ENCODE measurements at regions not wholly inside any gene's neighbourhood (a gene's known extent, or its start where the extent isn't known, plus 50 kb on each side); places are given as distances from the start of the nearest gene placed in this dataset.
"Not testable (repeated sequence)": the region's sequence is repeated elsewhere in the genome, so short reads cannot be mapped to it uniquely, and the experiment has no call there.

DNA sequence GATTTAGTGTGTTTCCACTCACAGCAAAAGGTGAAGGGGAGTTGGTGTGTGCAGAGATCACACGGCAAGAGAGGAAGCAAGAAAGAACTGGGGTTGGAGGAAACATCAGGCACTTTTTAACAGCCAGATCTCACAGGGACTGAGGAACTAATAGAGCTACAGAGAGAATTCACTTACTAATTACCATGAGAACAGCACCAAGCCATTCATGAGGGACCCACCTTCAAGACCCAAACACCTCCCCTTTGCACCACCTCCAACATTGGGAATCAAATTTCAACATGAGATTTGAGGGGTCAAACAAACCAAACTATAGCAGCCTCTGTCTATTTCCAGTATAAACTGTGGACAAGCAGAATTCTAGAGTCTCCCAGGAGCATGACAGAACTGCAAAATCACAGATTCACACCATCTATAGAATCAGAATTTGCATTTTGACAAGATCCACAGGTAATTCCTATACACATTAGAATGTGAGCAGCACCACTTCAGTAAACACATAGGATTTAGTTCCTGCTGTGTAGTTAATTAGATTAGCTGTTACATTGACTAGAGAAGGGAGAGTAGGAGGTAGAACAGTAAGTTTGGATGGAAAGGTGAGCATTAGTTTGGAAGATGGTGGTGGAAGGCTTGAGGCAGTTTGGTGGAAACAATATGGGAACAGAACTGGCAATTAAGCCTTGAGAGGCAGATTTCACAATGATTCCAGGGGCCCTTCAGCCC, 311.7 kb downstream of the NSUN3 start:
- Histone ChIP-seq H3K9me3 (ENCODE audit: control insufficient read depth, low read depth, low read length) (no peaks in the 10 kb centered on the region), H3K4me3 (ENCODE audit: control insufficient read depth in 2 of 3, extremely low read depth in 1 of 3, insufficient read depth in 2 of 3, low read depth in 1 of 3, low read length in 3 of 3) (no peak overlapping the region), H3K27ac (ENCODE audit: control insufficient read depth, insufficient read depth, low read length) (no peak overlapping the region), H3K4me2 (ENCODE audit: control insufficient read depth, extremely low read depth, insufficient read depth, low read depth, low read length) (no peak overlapping the region), H3K27me3 (ENCODE audit: control insufficient read depth, extremely low read depth, insufficient read depth, low read length) (no peaks in the 10 kb centered on the region), H3K4me1 (ENCODE audit: control insufficient read depth, extremely low read depth, insufficient read depth, low read length) (no peaks in the 10 kb centered on the region), H3K9me1 (ENCODE audit: control insufficient read depth, extremely low read depth, insufficient read depth, low read length) (no peaks in the 10 kb centered on the region), H4K20me1 (ENCODE audit: control insufficient read depth, extremely low read depth, insufficient read depth, low read length) (no peaks in the 10 kb centered on the region), H3K36me3 (ENCODE audit: control insufficient read depth in 2 of 2, extremely low read depth in 1 of 2, insufficient read depth in 2 of 2, low read length in 2 of 2) (no peaks in the 10 kb centered on the region), H3K9ac (ENCODE audit: control insufficient read depth, extremely low read depth, insufficient read depth, low read length) (no peak overlapping the region), H2AFZ (ENCODE audit: control insufficient read depth, low read length) (no peak overlapping the region), H3K79me2 (ENCODE audit: control insufficient read depth, insufficient read depth, low read length) (no peaks in the 10 kb centered on the region)
- TF ChIP-seq, protein P1, sequence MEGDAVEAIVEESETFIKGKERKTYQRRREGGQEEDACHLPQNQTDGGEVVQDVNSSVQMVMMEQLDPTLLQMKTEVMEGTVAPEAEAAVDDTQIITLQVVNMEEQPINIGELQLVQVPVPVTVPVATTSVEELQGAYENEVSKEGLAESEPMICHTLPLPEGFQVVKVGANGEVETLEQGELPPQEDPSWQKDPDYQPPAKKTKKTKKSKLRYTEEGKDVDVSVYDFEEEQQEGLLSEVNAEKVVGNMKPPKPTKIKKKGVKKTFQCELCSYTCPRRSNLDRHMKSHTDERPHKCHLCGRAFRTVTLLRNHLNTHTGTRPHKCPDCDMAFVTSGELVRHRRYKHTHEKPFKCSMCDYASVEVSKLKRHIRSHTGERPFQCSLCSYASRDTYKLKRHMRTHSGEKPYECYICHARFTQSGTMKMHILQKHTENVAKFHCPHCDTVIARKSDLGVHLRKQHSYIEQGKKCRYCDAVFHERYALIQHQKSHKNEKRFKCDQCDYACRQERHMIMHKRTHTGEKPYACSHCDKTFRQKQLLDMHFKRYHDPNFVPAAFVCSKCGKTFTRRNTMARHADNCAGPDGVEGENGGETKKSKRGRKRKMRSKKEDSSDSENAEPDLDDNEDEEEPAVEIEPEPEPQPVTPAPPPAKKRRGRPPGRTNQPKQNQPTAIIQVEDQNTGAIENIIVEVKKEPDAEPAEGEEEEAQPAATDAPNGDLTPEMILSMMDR (optimal IDR thresholded peaks at IDR 0.05 in 1 of 3, IDR thresholded peaks at IDR 0.05 in 1 of 3, conservative IDR thresholded peaks at IDR 0.05 in 1 of 3; ENCODE audit: extremely low read depth in 1 of 3, insufficient read depth in 2 of 3, low read length in 3 of 3) = no peak
- no peak for TF ChIP-seq EZH2 (IDR thresholded peaks at IDR 0.05; ENCODE audit: low read length)
- dilution Hi-C loops (cut with MboI; ENCODE audit: extremely low pct_ligation_motif_present, low sequenced_read_pairs) = no loop called here
- no peak for FAIRE-seq
- no peak for DNase-seq (ENCODE audit: low read depth, low spot score)

DNA sequence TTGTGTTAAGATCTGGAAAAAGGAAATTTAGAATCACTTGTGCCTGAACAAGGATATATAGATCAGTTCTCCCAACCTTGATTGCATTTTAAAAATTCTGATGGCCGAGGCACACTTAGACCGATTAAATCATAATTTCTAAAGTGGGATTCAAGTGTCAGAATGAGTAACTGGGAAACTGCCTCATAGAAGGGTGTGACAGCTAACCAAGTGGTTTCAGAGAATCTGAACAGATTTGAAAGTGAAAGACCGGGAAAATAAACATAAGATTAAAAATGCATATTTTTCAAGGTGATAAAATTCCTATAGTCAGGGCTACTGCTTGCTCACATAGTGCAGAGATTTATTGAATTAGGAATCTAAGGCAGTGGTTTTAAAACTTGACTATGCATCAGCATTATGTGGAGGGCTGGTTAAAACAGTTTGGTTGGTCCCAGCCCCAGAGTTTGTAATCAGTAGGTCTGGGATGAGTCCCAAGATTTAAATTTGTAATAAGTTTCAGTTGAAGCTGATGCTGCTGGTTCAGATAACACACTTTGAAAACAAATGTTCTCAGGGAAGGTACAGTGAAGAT, 314.3 kb downstream of the NSUN3 start:
- dilution Hi-C loops (cut with MboI; ENCODE audit: extremely low pct_ligation_motif_present, low sequenced_read_pairs); H3K9me3 ChIP-seq (ENCODE audit: control insufficient read depth, low read depth, low read length): not testable (repeated sequence)

DNA sequence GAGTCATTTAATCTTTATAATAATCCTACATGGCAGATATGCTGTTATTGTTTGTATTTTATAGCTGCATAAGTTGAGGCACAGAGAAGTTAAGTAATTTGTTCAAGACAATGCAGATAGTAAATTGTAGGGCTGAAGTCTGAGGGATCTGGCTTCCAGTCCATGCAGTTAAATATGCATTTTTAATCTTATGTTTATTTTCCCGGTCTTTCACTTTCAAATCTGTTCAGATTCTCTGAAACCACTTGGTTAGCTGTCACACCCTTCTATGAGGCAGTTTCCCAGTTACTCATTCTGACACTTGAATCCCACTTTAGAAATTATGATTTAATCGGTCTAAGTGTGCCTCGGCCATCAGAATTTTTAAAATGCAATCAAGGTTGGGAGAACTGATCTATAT, 315.0 kb downstream of the NSUN3 start:
- H3K79me2 ChIP-seq (ENCODE audit: control insufficient read depth, insufficient read depth, low read length); H3K36me3 ChIP-seq (ENCODE audit: control insufficient read depth in 2 of 2, extremely low read depth in 1 of 2, insufficient read depth in 2 of 2, low read length in 2 of 2); H3K9me1 ChIP-seq (ENCODE audit: control insufficient read depth, extremely low read depth, insufficient read depth, low read length); H3K27me3 ChIP-seq (ENCODE audit: control insufficient read depth, extremely low read depth, insufficient read depth, low read length); H3K4me3 ChIP-seq (ENCODE audit: control insufficient read depth in 2 of 3, extremely low read depth in 1 of 3, insufficient read depth in 2 of 3, low read depth in 1 of 3, low read length in 3 of 3); H3K27ac ChIP-seq (ENCODE audit: control insufficient read depth, insufficient read depth, low read length); H3K4me2 ChIP-seq (ENCODE audit: control insufficient read depth, extremely low read depth, insufficient read depth, low read depth, low read length); H2AFZ ChIP-seq (ENCODE audit: control insufficient read depth, low read length); H3K4me1 ChIP-seq (ENCODE audit: control insufficient read depth, extremely low read depth, insufficient read depth, low read length); FAIRE-seq; H3K9me3 ChIP-seq (ENCODE audit: control insufficient read depth, low read depth, low read length); DNase-seq (ENCODE audit: low read depth, low spot score); H3K9ac ChIP-seq (ENCODE audit: control insufficient read depth, extremely low read depth, insufficient read depth, low read length); H4K20me1 ChIP-seq (ENCODE audit: control insufficient read depth, extremely low read depth, insufficient read depth, low read length); dilution Hi-C loops (cut with MboI; ENCODE audit: extremely low pct_ligation_motif_present, low sequenced_read_pairs): not testable (repeated sequence)

More for the DNA sequence above, 314.3 kb downstream of the NSUN3 start:
- H3K36me3 ChIP-seq (ENCODE audit: control insufficient read depth in 2 of 2, extremely low read depth in 1 of 2, insufficient read depth in 2 of 2, low read length in 2 of 2); H3K4me1 ChIP-seq (ENCODE audit: control insufficient read depth, extremely low read depth, insufficient read depth, low read length); H3K9me1 ChIP-seq (ENCODE audit: control insufficient read depth, extremely low read depth, insufficient read depth, low read length); DNase-seq (ENCODE audit: low read depth, low spot score); H3K9ac ChIP-seq (ENCODE audit: control insufficient read depth, extremely low read depth, insufficient read depth, low read length); FAIRE-seq; H3K27ac ChIP-seq (ENCODE audit: control insufficient read depth, insufficient read depth, low read length); H2AFZ ChIP-seq (ENCODE audit: control insufficient read depth, low read length); H3K79me2 ChIP-seq (ENCODE audit: control insufficient read depth, insufficient read depth, low read length); H4K20me1 ChIP-seq (ENCODE audit: control insufficient read depth, extremely low read depth, insufficient read depth, low read length); H3K4me2 ChIP-seq (ENCODE audit: control insufficient read depth, extremely low read depth, insufficient read depth, low read depth, low read length); H3K4me3 ChIP-seq (ENCODE audit: control insufficient read depth in 2 of 3, extremely low read depth in 1 of 3, insufficient read depth in 2 of 3, low read depth in 1 of 3, low read length in 3 of 3); H3K27me3 ChIP-seq (ENCODE audit: control insufficient read depth, extremely low read depth, insufficient read depth, low read length): not testable (repeated sequence)

All from keratinocyte (primary cell).